Sigmoid colon (tissue), 4 donors: ENCODE measurements at regions not wholly inside any gene's neighbourhood (a gene's known extent, or its start where the extent isn't known, plus 50 kb on each side); places are given as distances from the start of the nearest gene placed in this dataset.

Experiments
- CTCF ChIP-seq, 4 experiments: fragments of 450-650 bp in 3 of 4; fragments of 200-600 bp in 1 of 4; IDR thresholded peaks; one replicate each; pipeline ENCODE4 v1.5.1; 2016 to 2019; ENCODE audit warnings: antibody characterized with exemption in 4 of 4, mild to moderate bottlenecking in 3 of 4, moderate library complexity in 2 of 4
- EP300 ChIP-seq, 4 donors: sonication (generic); formaldehyde crosslinking; IDR thresholded peaks; one replicate each; pipeline ENCODE4 v1.6.1; 2017; ENCODE audit warnings: antibody characterized with exemption in 4 of 4
- POLR2A ChIP-seq, 2 donors: fragments of 450-650 bp; IDR thresholded peaks; one replicate each; pipeline ENCODE4 v1.6.1; 2016; ENCODE audit warnings: antibody characterized with exemption in 2 of 2, mild to moderate bottlenecking in 2 of 2, moderate library complexity in 2 of 2
- POLR2AphosphoS5 ChIP-seq, 4 donors: sonication (generic); formaldehyde crosslinking; IDR thresholded peaks; one replicate each; pipeline ENCODE4 v1.6.1; 2017; ENCODE audit warnings: antibody characterized with exemption in 4 of 4

DNA sequence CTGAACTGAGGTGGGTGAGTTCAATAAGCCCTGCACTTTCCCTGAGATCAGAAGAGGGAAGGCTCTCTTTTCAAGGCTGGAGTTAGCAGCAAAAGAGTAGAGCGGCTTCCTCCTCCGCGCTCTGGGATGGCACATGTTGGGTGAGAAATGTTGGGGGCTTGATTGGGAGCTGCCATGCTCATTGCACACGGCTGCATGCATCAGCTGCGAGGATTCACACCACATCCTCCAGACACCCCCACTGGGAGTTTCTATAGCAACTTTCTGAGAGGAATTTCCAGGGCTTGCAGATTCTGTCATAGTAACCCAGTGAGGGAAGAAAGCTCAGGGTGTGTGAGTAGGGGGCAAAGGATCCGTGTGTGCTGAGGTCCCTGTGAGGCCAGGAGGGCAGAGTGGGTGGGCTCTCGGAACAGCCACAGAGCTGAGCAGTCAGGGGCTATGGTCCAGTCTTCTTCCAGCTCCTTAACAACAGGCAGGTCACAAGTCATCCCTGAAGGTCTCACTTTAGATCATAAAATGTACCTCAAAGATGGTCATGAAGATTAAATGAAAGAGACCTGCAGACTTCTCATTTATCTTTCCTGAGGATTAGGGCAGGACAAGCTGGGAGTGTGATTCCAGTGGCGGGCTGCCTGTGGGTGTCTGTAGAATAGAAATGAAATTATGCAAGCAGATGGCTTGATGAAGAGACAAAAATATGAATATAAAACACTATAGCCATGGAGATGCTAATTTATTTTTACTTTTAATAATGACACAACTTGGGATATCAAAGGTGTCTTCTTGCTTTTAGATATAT, 75.7 kb upstream of the CHRNA7 start:
- TF ChIP-seq CTCF (IDR thresholded peaks at IDR 0.05) (no peak), POLR2AphosphoS5 (IDR thresholded peaks at IDR 0.05) (no peak), EP300 (IDR thresholded peaks at IDR 0.05) (no peak), POLR2A (IDR thresholded peaks at IDR 0.05) (no peak)
